A549 (cell line): ENCODE measurements at regions not wholly inside any gene's neighbourhood (a gene's known extent, or its start where the extent isn't known, plus 50 kb on each side); places are given as distances from the start of the nearest gene placed in this dataset.

Experiments
- ATAC-seq, 2 experiments: fragments of 200-7000 bp in 1 of 2; fragments of >200 bp in 1 of 2; cut with Nextera tagmentation in 1 of 2; cut with Tn5 transposase in 1 of 2; 3 replicates each; pipeline versions ENCODE4 v1.8.0 to v1.9.1; 2018 to 2020; ENCODE audit warnings: mild to moderate bottlenecking in 1 of 2, moderate library complexity in 1 of 2
- CTCF ChIA-PET: fragments of 300-600 bp; sonication (Branson Sonifier 250); formaldehyde crosslinking; extraction: SDS; loops from one replicate; lab custom pipeline; 2021; ENCODE audit warnings: antibody characterized with exemption, inconsistent platforms; lab: Yijun Ruan, JAX
- POLR2A ChIA-PET: fragments of 350-600 bp; formaldehyde crosslinking; extraction: SDS; loops from one replicate; lab custom pipeline; 2021; ENCODE audit warnings: antibody characterized with exemption, inconsistent platforms; lab: Yijun Ruan, JAX
- DNase-seq, 2 experiments: peaks; one replicate each; pipeline versions ENCODE4 v3.0.0 to v3.0.0-alpha.2; 2011 to 2016; ENCODE audit warnings: low read depth in 1 of 2, low spot score in 1 of 2
- FAIRE-seq: peaks from 2 replicates; lab custom pipeline; 2011; peaks lifted over from hg19 to GRCh38; lab: Jason Lieb, UNC
- H3K27ac ChIP-seq, 2 experiments: fragments of >200 bp; sonication (Bioruptor Twin); formaldehyde crosslinking; 3 replicates each; pipeline ENCODE4 v1.5.1; 2016 to 2017
- H3K4me1 ChIP-seq: fragments of >200 bp; sonication (Bioruptor Twin); formaldehyde crosslinking; 3 replicates; pipeline ENCODE4 v1.6.1; 2016
- H3K4me2 ChIP-seq: fragments of >200 bp; sonication (Bioruptor Twin); formaldehyde crosslinking; 3 replicates; pipeline ENCODE4 v1.6.1; 2016
- H3K4me3 ChIP-seq: fragments of >200 bp; sonication (Bioruptor Twin); formaldehyde crosslinking; 3 replicates; pipeline ENCODE4 v1.5.1; 2016
- H3K9me3 ChIP-seq: fragments of >200 bp; sonication (Bioruptor Twin); formaldehyde crosslinking; 3 replicates; pipeline ENCODE4 v1.6.1; 2016
- ATOH8 ChIP-seq: fragments of 250-450 bp; sonication (Bioruptor Pico); IDR thresholded peaks from 2 replicates; pipeline ENCODE4 v1.5.0; 2020; ENCODE audit warnings: low read depth, mild to moderate bottlenecking, moderate library complexity
- BCL3 ChIP-seq: fragments of >200 bp; sonication (Bioruptor Twin); formaldehyde crosslinking; IDR thresholded peaks from 3 replicates; pipeline ENCODE4 v1.6.1; 2016
- CEBPB ChIP-seq, 2 experiments: fragments of >200 bp in 1 of 2; sonication (Bioruptor Twin) in 1 of 2; formaldehyde crosslinking in 1 of 2; IDR thresholded peaks; 2 replicates each; pipeline ENCODE4 v1.6.1; 2012 to 2016
- CHD2 ChIP-seq: fragments of 150-350 bp; IDR thresholded peaks from 2 replicates; pipeline ENCODE4 v1.6.1; 2014; ENCODE audit warnings: low read length; ENCODE audit not compliant: partially characterized antibody
- CTCF ChIP-seq: fragments of >200 bp; sonication (Bioruptor Twin); formaldehyde crosslinking; IDR thresholded peaks from 3 replicates; pipeline ENCODE4 v1.5.1; 2016
- E2F6 ChIP-seq: IDR thresholded peaks from 2 replicates; pipeline ENCODE4 v1.6.1; 2012; ENCODE audit warnings: low read depth, borderline replicate concordance
- EHMT2 ChIP-seq: fragments of 200-600 bp; sonication (generic); IDR thresholded peaks from 2 replicates; pipeline ENCODE4 v1.6.1; 2016; ENCODE audit warnings: antibody characterized with exemption, low read depth, mild to moderate bottlenecking, moderate library complexity
- EP300 ChIP-seq, 2 experiments: fragments of >200 bp; sonication (Bioruptor Twin); formaldehyde crosslinking; IDR thresholded peaks; 2 replicates in 1 of 2; 3 replicates in 1 of 2; pipeline ENCODE4 v1.6.1; 2016 to 2017
- ESRRA ChIP-seq: fragments of 150-350 bp; IDR thresholded peaks from 2 replicates; pipeline ENCODE4 v1.6.1; 2014; ENCODE audit warnings: mild to moderate bottlenecking, low read length, borderline replicate concordance
- HOXA7 ChIP-seq: fragments of 250-450 bp; sonication (Bioruptor Pico); IDR thresholded peaks from 2 replicates; pipeline ENCODE4 v1.5.0; 2020; ENCODE audit warnings: mild to moderate bottlenecking, moderate library complexity
- HOXB13 ChIP-seq: fragments of 250-450 bp; sonication (Bioruptor Pico); IDR thresholded peaks from 2 replicates; pipeline ENCODE4 v1.5.0; 2020; ENCODE audit warnings: low read depth, mild to moderate bottlenecking, moderate library complexity
- MAFK ChIP-seq: fragments of 450-650 bp; IDR thresholded peaks from 2 replicates; pipeline ENCODE4 v1.6.1; 2014; ENCODE audit not compliant: partially characterized antibody
- MYC ChIP-seq: IDR thresholded peaks from 2 replicates; pipeline ENCODE4 v1.6.1; 2012; ENCODE audit warnings: mild to moderate bottlenecking, inconsistent platforms, low read length, improper control_type of control experiment, borderline replicate concordance
- NFE2L2 ChIP-seq: fragments of 150-350 bp; conservative IDR thresholded peaks from 2 replicates; pipeline ENCODE4 v1.6.1; 2014; ENCODE audit warnings: low read length
- NPAS2 ChIP-seq: fragments of 250-450 bp; sonication (Bioruptor Pico); IDR thresholded peaks from 2 replicates; pipeline ENCODE4 v1.8.0; 2022; ENCODE audit warnings: mild to moderate bottlenecking, moderate library complexity, borderline replicate concordance
- PBX3 ChIP-seq: IDR thresholded peaks from 2 replicates; pipeline ENCODE4 v1.6.1; 2012
- PHF8 ChIP-seq: fragments of 200-600 bp; sonication (generic); IDR thresholded peaks from 2 replicates; pipeline ENCODE4 v1.6.1; 2016; ENCODE audit warnings: low read depth, mild to moderate bottlenecking, antibody characterized with exemption, moderate library complexity, borderline replicate concordance
- POLR2AphosphoS2 ChIP-seq: conservative IDR thresholded peaks from 2 replicates; pipeline ENCODE4 v1.6.1; 2012; ENCODE audit warnings: low read length, improper control_type of control experiment, inconsistent platforms
- RCOR1 ChIP-seq: fragments of 150-350 bp; IDR thresholded peaks from 2 replicates; pipeline ENCODE4 v1.6.1; 2014; ENCODE audit warnings: antibody characterized with exemption, low read length, low read depth
- RFX5 ChIP-seq: fragments of 450-650 bp; IDR thresholded peaks from 2 replicates; pipeline ENCODE4 v1.7.1; 2014; ENCODE audit warnings: antibody characterized with exemption, mild to moderate bottlenecking, moderate library complexity
- RNF2 ChIP-seq: fragments of 200-600 bp; sonication (generic); IDR thresholded peaks from 2 replicates; pipeline ENCODE4 v1.6.1; 2016; ENCODE audit warnings: low read depth, mild to moderate bottlenecking, antibody characterized with exemption, moderate library complexity, borderline replicate concordance
- SMC3 ChIP-seq: fragments of >200 bp; sonication (Bioruptor Twin); formaldehyde crosslinking; IDR thresholded peaks from 3 replicates; pipeline ENCODE4 v1.6.1; 2018; ENCODE audit warnings: inconsistent platforms
- TFCP2L1 ChIP-seq: fragments of 250-450 bp; sonication (Bioruptor Pico); IDR thresholded peaks from 2 replicates; pipeline ENCODE4 v1.5.0; 2021; ENCODE audit warnings: mild to moderate bottlenecking
- TP53 ChIP-seq: fragments of 250-450 bp; sonication (Bioruptor Pico); IDR thresholded peaks from 2 replicates; pipeline ENCODE4 v1.5.0; 2021; ENCODE audit warnings: mild to moderate bottlenecking, moderate library complexity
- ZC3H11A ChIP-seq: fragments of 450-650 bp; IDR thresholded peaks from 2 replicates; pipeline ENCODE4 v1.6.1; 2014; ENCODE audit warnings: antibody characterized with exemption, mild to moderate bottlenecking
- ZFP36 ChIP-seq: fragments of 450-650 bp; IDR thresholded peaks from 2 replicates; pipeline ENCODE4 v1.6.1; 2014; ENCODE audit warnings: borderline replicate concordance; ENCODE audit not compliant: partially characterized antibody
- WGBS: methylation state at CpG from one replicate; pipeline ENCODE4 v1.1.6; 2017; ENCODE audit errors: missing lambda C conversion rate; 5-methylcytosine and 5-hydroxymethylcytosine counted together

DNA sequence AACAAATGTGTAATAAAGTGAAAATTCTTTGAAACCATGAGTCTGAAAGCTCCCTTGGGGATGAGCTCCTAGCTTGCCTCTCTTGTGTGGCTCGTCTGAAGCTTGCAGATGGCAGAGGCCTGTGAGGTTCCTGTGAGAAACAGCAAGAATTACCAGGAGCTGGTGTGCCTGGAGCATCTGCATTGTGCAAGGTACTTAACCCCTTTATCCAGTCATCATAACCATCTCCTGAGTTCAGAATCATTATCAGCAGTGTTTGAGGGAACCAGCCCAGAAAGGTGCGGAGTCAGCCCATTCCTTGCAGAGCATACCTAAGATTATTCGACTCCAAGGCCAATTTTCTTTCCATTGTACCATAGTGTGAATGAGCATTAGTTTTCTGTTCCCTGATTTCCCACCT is 51.7 kb upstream of the TRA2B start:
- DNase-seq (no peak), ATAC-seq (no peak), FAIRE-seq (no peak)
- TF ChIP-seq NFE2L2: no peak
- TF ChIP-seq PBX3: no peak
- no peak for TF ChIP-seq CHD2
- TF ChIP-seq ATOH8 (CRISPR knock-in tag): no peak
- no peak for TF ChIP-seq ZC3H11A
- TF ChIP-seq EHMT2: no peak
- TF ChIP-seq RCOR1: no peak
- TF ChIP-seq CTCF: no peak
- TF ChIP-seq HOXB13: no peak
- TF ChIP-seq TP53: no peak
- TF ChIP-seq POLR2AphosphoS2: no peak
- TF ChIP-seq BCL3: no peak
- no peak for TF ChIP-seq ZFP36
- no peak for TF ChIP-seq HOXA7
- TF ChIP-seq RNF2: no peak
- no peak for TF ChIP-seq E2F6
- TF ChIP-seq EP300 (IDR thresholded peaks at IDR 0.05): no peak
- WGBS: 90% methylated on average over 3 of the region's 3 CpGs
- ChIA-PET CTCF (interaction anchor here (0.7 to 1.5 kb wide), 4 partner anchors 12 to 289 kb away, joined by 3 to 5 read pairs (median 4); no protein-coding TSS in a partner anchor), POLR2A (no interaction called here)
- Histone ChIP-seq H3K4me2 (no peak overlapping the region), H3K4me3 (no peak overlapping the region), H3K4me1 (peaks cover 6% of the 10 kb centered on the region), H3K27ac (no peak overlapping the region), H3K9me3 (no peaks in the 10 kb centered on the region)

- Histone ChIP-seq H3K9me3 (no peaks in the 10 kb centered on the region), H3K4me2 (no peak overlapping the region), H3K27ac (no peak overlapping the region), H3K4me1 (peaks cover 13% of the 10 kb centered on the region), H3K4me3 (no peak overlapping the region)
- TF ChIP-seq MYC (no peak), TP53 (no peak), PHF8 (no peak), CEBPB (IDR thresholded peaks at IDR 0.05) (no peak), MAFK (no peak), EHMT2 (no peak), SMC3 (no peak), TFCP2L1 (CRISPR knock-in tag) (no peak), RFX5 (no peak), EP300 (IDR thresholded peaks at IDR 0.05) (no peak), ESRRA (no peak), NPAS2 (no peak)
- ATAC-seq (no peak), FAIRE-seq (no peak), DNase-seq (no peak)
- POLR2A ChIA-PET: no interaction called here
- 89% methylated on average over 3 of the region's 3 CpGs for WGBS
- CTCF ChIA-PET: interaction anchor here (0.7 to 1.4 kb wide), 2 partner anchors 254 to 289 kb away, joined by 3 to 5 read pairs; no protein-coding TSS in a partner anchor
Observed at GRCh38 chr3:185988816-185989175, 51.0 kb upstream of the TRA2B start.
